Loucy (cell line): ENCODE measurements at regions not wholly inside any gene's neighbourhood (a gene's known extent, or its start where the extent isn't known, plus 50 kb on each side); places are given as distances from the start of the nearest gene placed in this dataset.

Experiments used
- CTCF ChIP-seq: fragments of 200-600 bp; sonication (generic); conservative IDR thresholded peaks from 2 replicates; pipeline ENCODE4 v1.5.1; 2014; ENCODE audit warnings: mild to moderate bottlenecking, antibody characterized with exemption, low read length
- EZH2phosphoT487 ChIP-seq: fragments of 200-600 bp; IDR thresholded peaks from 2 replicates; pipeline ENCODE4 v1.6.1; 2018; ENCODE audit warnings: antibody characterized with exemption, mild to moderate bottlenecking, moderate library complexity, borderline replicate concordance

GRCh38 chr13:106424805-106425204 is 110.7 kb downstream of the EFNB2 start:
- no peak for TF ChIP-seq EZH2phosphoT487
- no peak for TF ChIP-seq CTCF
